NT2/D1 (cell line): ENCODE measurements at regions not wholly inside any gene's neighbourhood (a gene's known extent, or its start where the extent isn't known, plus 50 kb on each side); places are given as distances from the start of the nearest gene placed in this dataset.

Source experiments
- DNase-seq: peaks from one replicate; pipeline ENCODE4 v3.0.0-alpha.2; 2011; ENCODE audit warnings: low read depth, low spot score
- H3K27me3 ChIP-seq: 2 replicates; pipeline ENCODE4 v1.6.0; 2011; ENCODE audit warnings: mild to moderate bottlenecking; ENCODE audit not compliant: insufficient read length, insufficient read depth
- H3K36me3 ChIP-seq: 2 replicates; pipeline ENCODE4 v1.6.1; 2011; ENCODE audit warnings: mild to moderate bottlenecking, low read length, mixed read lengths; ENCODE audit not compliant: insufficient read depth, insufficient read length
- H3K4me1 ChIP-seq: 2 replicates; pipeline ENCODE4 v1.5.1; 2011; ENCODE audit not compliant: insufficient read depth, insufficient read length
- H3K4me3 ChIP-seq: 2 replicates; pipeline ENCODE4 v1.5.1; 2011; ENCODE audit warnings: low read depth; ENCODE audit not compliant: insufficient read length
- H3K9ac ChIP-seq: 2 replicates; pipeline ENCODE4 v1.6.0; 2011; ENCODE audit warnings: low read depth; ENCODE audit not compliant: insufficient read length
- H3K9me3 ChIP-seq: 2 replicates; pipeline ENCODE4 v1.5.1; 2011; ENCODE audit warnings: mild to moderate bottlenecking, low read length; ENCODE audit not compliant: insufficient read depth
- SUZ12 ChIP-seq: IDR thresholded peaks from 2 replicates; pipeline ENCODE4 v1.6.1; 2011; ENCODE audit not compliant: insufficient read length, insufficient read depth; ENCODE audit errors: extremely low read depth
- YY1 ChIP-seq: IDR thresholded peaks from 2 replicates; pipeline ENCODE4 v1.6.1; 2011; ENCODE audit not compliant: insufficient read length, insufficient read depth
- ZNF274 ChIP-seq: IDR thresholded peaks from 2 replicates; pipeline ENCODE4 v1.6.1; 2011; ENCODE audit warnings: mild to moderate bottlenecking, low read depth, low read length

DNA sequence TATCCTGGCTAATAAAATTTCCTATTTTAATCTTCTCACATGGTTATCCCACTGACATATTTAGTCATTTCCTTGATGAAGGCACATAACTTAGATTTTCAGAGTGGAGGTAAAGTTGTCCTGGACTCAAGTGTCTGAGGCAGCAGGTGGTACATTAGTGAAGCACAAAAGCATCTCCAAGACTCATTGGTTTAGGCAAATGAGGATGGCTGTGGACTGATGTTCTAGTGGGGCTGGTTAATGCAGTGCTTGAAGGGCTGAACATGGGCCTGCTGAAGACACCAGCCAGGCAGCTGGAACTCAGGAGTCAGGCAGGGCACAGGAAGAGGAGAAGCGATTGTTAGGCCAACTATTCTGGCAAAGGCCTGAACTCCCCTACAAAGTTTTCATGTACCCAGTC, 76.3 kb upstream of the SESN3 start:
- no peak for DNase-seq
- Histone ChIP-seq H3K4me3 (no peak overlapping the region), H3K4me1 (no peaks in the 10 kb centered on the region), H3K36me3 (no peaks in the 10 kb centered on the region), H3K9ac (no peak overlapping the region), H3K27me3 (no peaks in the 10 kb centered on the region), H3K9me3 (no peaks in the 10 kb centered on the region)
- TF ChIP-seq SUZ12 (no peak), ZNF274 (no peak), YY1 (no peak)

- TF ChIP-seq ZNF274 (no peak), SUZ12 (no peak), YY1 (no peak)
- Histone ChIP-seq H3K27me3 (no peaks in the 10 kb centered on the region), H3K9ac (no peak overlapping the region), H3K36me3 (no peaks in the 10 kb centered on the region), H3K9me3 (no peaks in the 10 kb centered on the region), H3K4me3 (no peak overlapping the region), H3K4me1 (no peaks in the 10 kb centered on the region)
- DNase-seq, result no peak
Observed at GRCh38 chr11:95306801-95307200, 75.8 kb upstream of the SESN3 start.

DNA sequence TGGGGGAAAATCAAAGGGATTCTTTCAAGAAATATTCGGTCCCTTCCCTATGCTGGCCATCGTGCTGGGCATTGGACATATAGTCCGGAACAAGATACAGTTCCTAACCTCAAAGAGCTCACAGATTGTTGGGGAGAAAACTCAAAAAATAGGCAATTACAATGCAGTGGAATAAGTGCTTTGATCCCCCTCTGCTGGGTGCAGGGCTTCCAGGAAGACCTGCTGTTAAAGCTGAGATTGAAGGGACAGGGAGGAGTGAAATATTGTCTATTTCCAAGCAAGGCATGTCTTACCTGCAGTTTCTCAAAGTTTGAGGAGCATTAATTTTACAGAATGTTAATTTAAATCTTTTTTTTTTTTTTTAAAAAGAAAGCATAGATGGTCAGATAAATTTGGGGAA, 75.1 kb upstream of the SESN3 start:
- no peak overlapping the region for H3K9ac ChIP-seq
- H3K9me3 ChIP-seq, result no peaks in the 10 kb centered on the region
- H3K27me3 ChIP-seq, result no peaks in the 10 kb centered on the region

DNA sequence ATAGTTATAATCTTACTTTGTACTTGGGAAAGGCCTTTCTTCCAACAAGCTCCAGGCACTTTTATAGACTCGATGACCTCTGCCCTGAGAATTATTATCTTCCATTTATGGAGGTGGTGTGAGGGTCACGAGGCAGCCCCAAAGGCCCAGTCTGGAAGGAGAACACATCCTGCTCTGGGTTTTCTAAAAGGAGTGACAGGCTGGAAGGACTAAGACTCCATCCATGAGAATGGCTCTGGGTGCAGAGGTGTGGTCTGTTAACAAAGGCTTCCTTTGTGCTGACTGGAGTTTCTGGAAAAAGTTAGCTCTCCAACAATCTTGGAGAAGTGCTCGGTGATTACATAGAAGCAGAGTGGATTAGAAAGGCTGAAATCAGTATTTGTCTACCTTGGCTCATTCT, 74.7 kb upstream of the SESN3 start:
- DNase-seq, result no peak
- Histone ChIP-seq H3K27me3 (no peaks in the 10 kb centered on the region), H3K4me1 (no peaks in the 10 kb centered on the region), H3K4me3 (no peak overlapping the region), H3K9me3 (no peaks in the 10 kb centered on the region), H3K36me3 (no peaks in the 10 kb centered on the region), H3K9ac (no peak overlapping the region)
- TF ChIP-seq SUZ12 (no peak), YY1 (no peak), ZNF274 (no peak)

More for the DNA sequence above, 75.1 kb upstream of the SESN3 start:
- no peak for DNase-seq
- Histone ChIP-seq H3K4me3 (no peak overlapping the region), H3K36me3 (no peaks in the 10 kb centered on the region), H3K4me1 (no peaks in the 10 kb centered on the region)
- no peak for TF ChIP-seq SUZ12
- no peak for TF ChIP-seq YY1
- no peak for TF ChIP-seq ZNF274

DNA sequence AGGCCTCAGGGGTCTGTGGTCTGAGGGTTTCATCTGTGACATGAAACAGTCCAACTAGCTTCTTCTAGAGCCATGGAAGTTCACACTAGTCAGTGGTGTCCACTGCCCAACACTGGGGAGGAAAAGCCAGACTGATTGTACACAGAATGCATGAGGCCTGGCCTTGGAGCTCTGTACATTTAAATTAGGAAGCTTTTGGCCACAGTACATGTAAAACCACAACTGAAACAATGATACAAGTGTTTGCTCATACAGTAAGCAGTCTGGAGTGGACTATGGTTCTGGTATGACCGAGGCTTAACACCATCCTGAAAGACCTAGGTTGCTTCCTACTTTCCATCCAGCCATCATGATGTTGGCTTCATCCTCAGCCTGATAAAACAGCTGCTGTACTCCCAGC, 73.8 kb upstream of the SESN3 start:
- no peak for DNase-seq

DNA sequence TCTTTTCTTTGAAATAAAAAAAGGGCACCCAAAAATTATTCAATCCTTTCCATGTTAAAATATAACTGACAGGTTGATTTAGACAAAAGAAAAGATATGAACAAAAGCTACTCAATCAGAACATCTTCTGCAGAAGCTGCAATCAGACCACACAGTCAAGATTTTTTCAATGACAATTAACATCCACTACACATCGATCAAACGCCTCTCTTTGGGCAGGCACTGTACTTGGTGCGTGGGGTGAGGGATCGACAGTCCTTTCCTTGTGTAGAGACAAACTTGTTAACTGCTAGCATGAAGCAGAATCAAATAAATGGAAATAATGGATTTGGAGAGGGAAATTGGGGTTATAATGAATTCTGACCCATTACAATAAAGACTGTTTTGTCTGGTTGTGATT, 71.2 kb upstream of the SESN3 start:
- H3K36me3 ChIP-seq, result no peaks in the 10 kb centered on the region
- H3K27me3 ChIP-seq, result no peaks in the 10 kb centered on the region
- H3K9ac ChIP-seq, result no peak overlapping the region
- DNase-seq, result no peak
- H3K4me1 ChIP-seq, result no peaks in the 10 kb centered on the region
- TF ChIP-seq YY1 (no peak), ZNF274 (no peak), SUZ12 (no peak)
- H3K4me3 ChIP-seq, result no peak overlapping the region
- H3K9me3 ChIP-seq, result no peaks in the 10 kb centered on the region

More for the DNA sequence above, 73.8 kb upstream of the SESN3 start:
- TF ChIP-seq ZNF274 (no peak), SUZ12 (no peak), YY1 (no peak)
- no peaks in the 10 kb centered on the region for H3K36me3 ChIP-seq
- H3K9me3 ChIP-seq, result no peaks in the 10 kb centered on the region
- no peak overlapping the region for H3K9ac ChIP-seq
- H3K27me3 ChIP-seq, result no peaks in the 10 kb centered on the region
- H3K4me1 ChIP-seq, result no peaks in the 10 kb centered on the region
- no peak overlapping the region for H3K4me3 ChIP-seq

GRCh38 chr11:95301474-95301873, 70.5 kb upstream of the SESN3 start:
- Histone ChIP-seq H3K36me3 (no peaks in the 10 kb centered on the region), H3K4me3 (no peak overlapping the region), H3K9me3 (no peaks in the 10 kb centered on the region), H3K27me3 (no peaks in the 10 kb centered on the region), H3K4me1 (no peaks in the 10 kb centered on the region), H3K9ac (no peak overlapping the region)
- TF ChIP-seq YY1, result no peak
- no peak for TF ChIP-seq SUZ12
- no peak for TF ChIP-seq ZNF274
- DNase-seq, result no peak

- Histone ChIP-seq H3K27me3 (no peaks in the 10 kb centered on the region), H3K4me3 (no peak overlapping the region), H3K36me3 (no peaks in the 10 kb centered on the region), H3K4me1 (no peaks in the 10 kb centered on the region), H3K9ac (no peak overlapping the region), H3K9me3 (no peaks in the 10 kb centered on the region)
- DNase-seq, result no peak
- TF ChIP-seq SUZ12, result no peak
- TF ChIP-seq YY1, result no peak
- TF ChIP-seq ZNF274, result no peak
Observed at GRCh38 chr11:95299078-95299679, 68.2 kb upstream of the SESN3 start.
